OCI-LY1 (cell line): ENCODE measurements at regions not wholly inside any gene's neighbourhood (a gene's known extent, or its start where the extent isn't known, plus 50 kb on each side); places are given as distances from the start of the nearest gene placed in this dataset.

ENCODE experiments used
- H2AFZ ChIP-seq: fragments of 200-600 bp; sonication (generic), shearing (Covaris generic); 2 replicates; pipeline ENCODE4 v1.6.0; 2014; ENCODE audit warnings: antibody characterized with exemption, mild to moderate bottlenecking, low read length
- H3F3A ChIP-seq: fragments of 200-600 bp; sonication (generic), shearing (Covaris generic); 2 replicates; pipeline ENCODE4 v1.6.0; 2014; ENCODE audit warnings: mild to moderate bottlenecking, antibody characterized with exemption, low read length, moderate library complexity; ENCODE audit not compliant: insufficient read depth
- H3K27ac ChIP-seq: fragments of 200-600 bp; sonication (generic); 2 replicates; pipeline ENCODE4 v1.5.1; 2014; ENCODE audit warnings: low read length, mixed run types, mild to moderate bottlenecking, low read depth; ENCODE audit not compliant: poor library complexity, severe bottlenecking
- H3K27me3 ChIP-seq: fragments of 200-600 bp; sonication (generic); 2 replicates; pipeline ENCODE4 v1.6.0; 2014; ENCODE audit warnings: antibody characterized with exemption, mild to moderate bottlenecking, low read length, moderate library complexity; ENCODE audit not compliant: insufficient read depth
- H3K36me3 ChIP-seq: fragments of 200-600 bp; sonication (generic); 2 replicates; pipeline ENCODE4 v1.6.1; 2014; ENCODE audit warnings: mild to moderate bottlenecking, antibody characterized with exemption, low read length, moderate library complexity, mixed read lengths; ENCODE audit not compliant: insufficient read depth
- H3K4me1 ChIP-seq: fragments of 200-600 bp; sonication (generic); 2 replicates; pipeline ENCODE4 v1.5.1; 2014; ENCODE audit warnings: mild to moderate bottlenecking, low read length, moderate library complexity; ENCODE audit not compliant: insufficient read depth, severe bottlenecking
- H3K4me2 ChIP-seq: fragments of 200-600 bp; sonication (generic), shearing (Covaris generic); 2 replicates; pipeline ENCODE4 v1.6.1; 2014; ENCODE audit warnings: low read length
- H3K4me3 ChIP-seq: fragments of 200-600 bp; sonication (generic); 2 replicates; pipeline ENCODE4 v1.5.1; 2014; ENCODE audit warnings: low read length, low read depth, mild to moderate bottlenecking, mixed read lengths; ENCODE audit not compliant: poor library complexity, severe bottlenecking
- H3K79me2 ChIP-seq: fragments of 200-600 bp; shearing (Covaris generic); 2 replicates; pipeline ENCODE4 v1.6.1; 2016; ENCODE audit warnings: mixed run types, low read length, mixed read lengths; ENCODE audit not compliant: insufficient read depth
- H3K9ac ChIP-seq: fragments of 200-600 bp; sonication (generic), shearing (Covaris generic); 2 replicates; pipeline ENCODE4 v1.6.1; 2014; ENCODE audit warnings: mild to moderate bottlenecking, low read length, mixed read lengths
- H3K9me2 ChIP-seq: fragments of 200-600 bp; sonication (generic), shearing (Covaris generic); 2 replicates; pipeline ENCODE4 v1.6.1; 2014; ENCODE audit warnings: low read depth, mild to moderate bottlenecking, low read length, mixed read lengths
- H3K9me3 ChIP-seq: fragments of 200-600 bp; shearing (Covaris generic); 2 replicates; pipeline ENCODE4 v1.6.1; 2014; ENCODE audit warnings: low read length, mixed read lengths
- H4K20me1 ChIP-seq: fragments of 200-600 bp; sonication (generic), shearing (Covaris generic); 2 replicates; pipeline ENCODE4 v1.6.0; 2016; ENCODE audit warnings: mild to moderate bottlenecking, low read length; ENCODE audit not compliant: insufficient read depth
- EZH2 ChIP-seq: fragments of 200-600 bp; sonication (generic), shearing (Covaris generic); IDR thresholded peaks from 2 replicates; pipeline ENCODE4 v1.8.0; 2017; ENCODE audit warnings: borderline replicate concordance, mixed run types, mild to moderate bottlenecking, antibody characterized with exemption, low read length, moderate library complexity, mixed read lengths
- TF ChIP-seq, protein P1 (sequence below): fragments of 200-600 bp; sonication (generic), shearing (Covaris generic); IDR thresholded peaks from 2 replicates; pipeline ENCODE4 v1.5.1; 2017; ENCODE audit warnings: mild to moderate bottlenecking, antibody characterized with exemption, low read length, moderate library complexity, mixed read lengths

DNA sequence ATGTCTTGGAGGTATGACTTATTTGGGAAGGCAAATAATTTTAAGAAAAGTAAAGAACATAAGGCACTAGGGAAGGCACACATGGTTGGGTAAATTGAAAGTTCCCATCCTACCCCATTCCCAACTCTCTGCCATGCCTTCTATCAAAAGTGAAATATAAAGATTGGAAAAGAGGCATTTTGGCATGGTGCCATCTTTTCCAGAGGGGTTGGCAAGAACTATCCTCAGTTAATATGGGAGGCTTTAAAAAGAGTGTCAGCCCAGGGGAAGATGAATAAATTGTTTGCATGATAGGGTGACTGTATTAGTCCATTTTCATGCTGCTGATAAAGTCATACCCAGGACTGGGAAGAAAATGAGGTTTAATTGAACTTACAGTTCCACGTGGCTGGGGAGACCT lies 150.8 kb upstream of the BOD1L1 start:
- H3K4me1 ChIP-seq: no peaks in the 10 kb centered on the region
- no peaks in the 10 kb centered on the region for H3K9me2 ChIP-seq
- no peaks in the 10 kb centered on the region for H3F3A ChIP-seq
- H3K4me2 ChIP-seq: no peak overlapping the region
- H3K27ac ChIP-seq: no peak overlapping the region
- no peak overlapping the region for H2AFZ ChIP-seq
- no peaks in the 10 kb centered on the region for H3K27me3 ChIP-seq
- H3K9me3 ChIP-seq: no peaks in the 10 kb centered on the region
- no peak overlapping the region for H3K4me3 ChIP-seq
- TF ChIP-seq, protein P1, sequence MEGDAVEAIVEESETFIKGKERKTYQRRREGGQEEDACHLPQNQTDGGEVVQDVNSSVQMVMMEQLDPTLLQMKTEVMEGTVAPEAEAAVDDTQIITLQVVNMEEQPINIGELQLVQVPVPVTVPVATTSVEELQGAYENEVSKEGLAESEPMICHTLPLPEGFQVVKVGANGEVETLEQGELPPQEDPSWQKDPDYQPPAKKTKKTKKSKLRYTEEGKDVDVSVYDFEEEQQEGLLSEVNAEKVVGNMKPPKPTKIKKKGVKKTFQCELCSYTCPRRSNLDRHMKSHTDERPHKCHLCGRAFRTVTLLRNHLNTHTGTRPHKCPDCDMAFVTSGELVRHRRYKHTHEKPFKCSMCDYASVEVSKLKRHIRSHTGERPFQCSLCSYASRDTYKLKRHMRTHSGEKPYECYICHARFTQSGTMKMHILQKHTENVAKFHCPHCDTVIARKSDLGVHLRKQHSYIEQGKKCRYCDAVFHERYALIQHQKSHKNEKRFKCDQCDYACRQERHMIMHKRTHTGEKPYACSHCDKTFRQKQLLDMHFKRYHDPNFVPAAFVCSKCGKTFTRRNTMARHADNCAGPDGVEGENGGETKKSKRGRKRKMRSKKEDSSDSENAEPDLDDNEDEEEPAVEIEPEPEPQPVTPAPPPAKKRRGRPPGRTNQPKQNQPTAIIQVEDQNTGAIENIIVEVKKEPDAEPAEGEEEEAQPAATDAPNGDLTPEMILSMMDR: no peak
- TF ChIP-seq EZH2: no peak
- no peaks in the 10 kb centered on the region for H4K20me1 ChIP-seq
- H3K9ac ChIP-seq: no peak overlapping the region
- H3K36me3 ChIP-seq: no peaks in the 10 kb centered on the region
- no peaks in the 10 kb centered on the region for H3K79me2 ChIP-seq

DNA sequence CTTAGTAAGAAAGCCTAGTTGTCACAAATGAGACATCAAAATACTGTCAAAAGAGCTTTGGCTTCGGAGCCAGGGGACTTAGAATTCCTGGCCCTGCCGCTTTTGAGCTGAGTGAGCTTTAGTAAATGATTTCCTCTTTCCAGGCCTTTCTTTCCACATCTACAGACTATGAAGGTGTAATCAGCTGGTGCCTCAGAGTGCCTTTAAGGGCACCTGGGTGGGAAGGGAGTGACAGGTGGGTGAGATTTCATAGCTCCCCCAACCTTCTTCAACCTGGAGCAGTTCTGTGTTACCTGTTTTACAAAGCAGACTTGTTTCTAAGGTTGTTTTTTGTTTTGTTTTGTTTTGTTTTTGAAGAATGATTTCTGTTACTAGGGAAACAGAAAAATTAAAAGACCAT lies 154.7 kb upstream of the BOD1L1 start:
- H3K4me3 ChIP-seq: no peak overlapping the region
- H3K27me3 ChIP-seq: no peaks in the 10 kb centered on the region
- TF ChIP-seq EZH2: no peak
- TF ChIP-seq, protein P1: no peak
- H2AFZ ChIP-seq: no peak overlapping the region
- H3K9me3 ChIP-seq: no peaks in the 10 kb centered on the region
- H3K4me1 ChIP-seq: no peaks in the 10 kb centered on the region
- H3K9me2 ChIP-seq: no peaks in the 10 kb centered on the region
- H3K4me2 ChIP-seq: no peak overlapping the region
- H4K20me1 ChIP-seq: no peaks in the 10 kb centered on the region
- H3K36me3 ChIP-seq: no peaks in the 10 kb centered on the region
- no peak overlapping the region for H3K9ac ChIP-seq
- no peak overlapping the region for H3K27ac ChIP-seq
- H3F3A ChIP-seq: no peaks in the 10 kb centered on the region
- no peaks in the 10 kb centered on the region for H3K79me2 ChIP-seq

DNA sequence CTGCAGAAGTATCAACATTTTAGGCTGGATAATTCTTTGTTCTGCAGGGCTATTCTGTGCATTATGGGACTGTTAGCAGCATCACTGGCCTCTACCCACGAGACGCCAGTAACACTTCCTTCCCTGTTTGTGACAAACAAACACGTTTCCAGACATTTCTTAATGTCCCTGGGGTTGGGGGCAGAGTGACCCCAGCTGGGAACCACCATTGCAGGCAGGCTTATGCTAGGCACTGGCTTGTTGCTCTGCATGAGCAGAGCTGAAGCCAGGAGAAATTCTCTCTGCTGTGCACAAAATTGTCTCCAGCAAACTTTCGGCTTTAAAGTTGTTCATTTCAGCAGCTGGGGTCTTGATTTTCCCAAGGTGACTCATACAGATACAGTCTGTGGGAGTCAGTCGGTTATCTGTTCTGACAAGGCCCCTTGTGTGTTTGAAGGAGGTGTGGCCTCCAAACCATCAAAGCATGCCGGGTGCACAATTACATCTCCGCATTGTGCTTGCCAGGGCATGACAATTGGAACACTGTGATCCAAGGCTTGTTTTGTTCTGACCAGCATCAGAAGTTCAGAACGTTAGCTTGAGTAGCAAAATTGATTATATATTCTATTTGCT lies 156.4 kb upstream of the BOD1L1 start:
- H3K9me2 ChIP-seq: no peaks in the 10 kb centered on the region
- no peak overlapping the region for H3K27ac ChIP-seq
- H4K20me1 ChIP-seq: no peaks in the 10 kb centered on the region
- no peak overlapping the region for H2AFZ ChIP-seq
- no peak overlapping the region for H3K4me3 ChIP-seq
- no peak overlapping the region for H3K9ac ChIP-seq
- no peaks in the 10 kb centered on the region for H3K79me2 ChIP-seq
- no peak overlapping the region for H3K4me2 ChIP-seq
- H3K4me1 ChIP-seq: no peaks in the 10 kb centered on the region
- H3K27me3 ChIP-seq: no peaks in the 10 kb centered on the region
- no peaks in the 10 kb centered on the region for H3K9me3 ChIP-seq
- TF ChIP-seq, protein P1: no peak
- TF ChIP-seq EZH2: no peak
- H3K36me3 ChIP-seq: no peaks in the 10 kb centered on the region
- H3F3A ChIP-seq: no peaks in the 10 kb centered on the region
